Skeletal muscle cell (primary cell): ENCODE measurements at regions not wholly inside any gene's neighbourhood (a gene's known extent, or its start where the extent isn't known, plus 50 kb on each side); places are given as distances from the start of the nearest gene placed in this dataset.

Experiments
- DNase-seq: peaks from one replicate; pipeline ENCODE4 v3.0.0-alpha.2; 2010; ENCODE audit warnings: low read depth
- H3K4me3 ChIP-seq: 2 replicates; pipeline ENCODE4 v1.5.1; 2011; ENCODE audit warnings: low read depth, mild to moderate bottlenecking, control low read depth, low read length, moderate library complexity

- DNase-seq, result no peak
- no peak overlapping the region for H3K4me3 ChIP-seq
Observed at GRCh38 chr3:109882144-109882543, 544.8 kb upstream of the DPPA4 start.

DNA sequence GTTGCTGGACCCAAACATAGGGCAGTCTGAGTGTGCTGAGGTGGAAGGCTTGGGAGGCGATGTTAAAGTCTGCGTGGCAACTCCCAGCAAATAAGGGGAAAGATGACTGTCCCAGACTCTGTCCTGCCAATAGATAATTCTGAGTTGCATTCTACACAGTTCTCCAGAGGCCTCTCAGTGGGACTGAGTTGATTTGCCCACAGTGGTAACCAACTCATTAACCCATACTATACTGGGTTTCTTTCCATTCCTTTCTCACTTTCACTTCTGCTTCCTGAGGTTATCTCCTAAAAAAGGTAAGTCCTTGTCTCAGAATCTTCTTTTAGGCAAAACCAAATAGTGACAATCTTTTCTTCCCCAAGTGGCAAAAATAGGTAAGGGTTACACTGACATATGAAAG, 549.9 kb upstream of the DPPA4 start:
- no peak for DNase-seq
- no peak overlapping the region for H3K4me3 ChIP-seq

DNA sequence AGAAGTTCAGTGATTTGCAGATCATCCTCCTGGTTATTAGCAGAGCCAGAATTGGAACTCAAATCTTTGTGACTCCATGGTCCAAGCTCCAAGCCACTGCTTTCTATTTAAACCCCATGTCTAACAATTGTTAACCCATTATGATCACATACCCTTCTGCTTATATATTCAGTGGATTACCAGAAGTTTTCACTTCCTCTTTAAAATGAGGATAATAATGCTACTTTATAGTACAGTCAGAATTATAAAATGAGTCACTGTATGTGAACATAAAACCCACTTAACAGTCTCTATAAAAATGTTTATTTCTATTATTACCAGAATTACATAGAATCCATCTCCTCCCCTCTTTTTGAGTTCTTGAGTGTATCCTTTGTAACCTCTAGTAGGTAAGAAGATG, 550.7 kb upstream of the DPPA4 start:
- no peak for DNase-seq
- no peak overlapping the region for H3K4me3 ChIP-seq

DNA sequence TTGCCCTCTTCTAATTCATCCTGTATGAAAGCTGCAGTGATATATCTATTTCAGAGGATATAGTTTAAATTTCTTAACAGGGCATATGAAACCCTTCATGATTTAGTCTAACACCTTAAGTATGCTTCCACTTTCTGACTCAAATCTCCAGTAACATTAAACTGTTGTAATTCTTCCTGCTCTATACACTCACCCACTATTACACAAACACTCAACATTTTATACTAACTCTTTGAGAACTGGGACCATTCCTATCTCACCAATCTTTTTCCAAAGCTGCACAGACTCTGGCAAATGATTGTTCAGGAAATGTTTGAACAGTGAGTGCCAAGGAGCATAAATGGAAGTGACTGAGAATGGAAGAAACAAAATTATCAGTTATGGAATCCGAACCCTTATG, 560.4 kb upstream of the DPPA4 start:
- no peak overlapping the region for H3K4me3 ChIP-seq
- DNase-seq, result no peak

GRCh38 chr3:109899925-109900324, 562.6 kb upstream of the DPPA4 start:
- H3K4me3 ChIP-seq, result no peak overlapping the region
- no peak for DNase-seq

DNA sequence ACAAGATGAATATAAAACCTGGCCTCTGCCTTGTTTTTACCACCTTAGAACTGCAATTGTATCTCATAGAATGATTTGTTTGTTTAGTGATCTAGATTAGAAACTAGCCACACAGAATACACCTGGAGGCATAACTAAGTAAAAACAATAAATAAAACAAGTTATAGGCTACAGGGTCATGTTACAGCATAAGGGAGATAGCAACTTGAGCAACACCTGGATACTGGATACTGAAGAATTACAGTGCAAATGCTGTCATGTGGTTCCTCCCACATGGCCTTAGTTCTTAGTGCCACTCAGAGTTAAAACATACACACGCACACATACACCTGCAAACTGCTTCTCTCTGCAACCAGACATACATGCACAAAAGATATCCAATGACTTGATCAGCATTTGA, 563.4 kb upstream of the DPPA4 start:
- H3K4me3 ChIP-seq, result no peak overlapping the region
- DNase-seq, result no peak

GRCh38 chr3:109902549-109902948, 565.2 kb upstream of the DPPA4 start:
- DNase-seq, result no peak
- H3K4me3 ChIP-seq, result no peak overlapping the region

- H3K4me3 ChIP-seq, result no peak overlapping the region
- DNase-seq, result no peak
Observed at GRCh38 chr3:109903100-109903499, 565.8 kb upstream of the DPPA4 start.

DNA sequence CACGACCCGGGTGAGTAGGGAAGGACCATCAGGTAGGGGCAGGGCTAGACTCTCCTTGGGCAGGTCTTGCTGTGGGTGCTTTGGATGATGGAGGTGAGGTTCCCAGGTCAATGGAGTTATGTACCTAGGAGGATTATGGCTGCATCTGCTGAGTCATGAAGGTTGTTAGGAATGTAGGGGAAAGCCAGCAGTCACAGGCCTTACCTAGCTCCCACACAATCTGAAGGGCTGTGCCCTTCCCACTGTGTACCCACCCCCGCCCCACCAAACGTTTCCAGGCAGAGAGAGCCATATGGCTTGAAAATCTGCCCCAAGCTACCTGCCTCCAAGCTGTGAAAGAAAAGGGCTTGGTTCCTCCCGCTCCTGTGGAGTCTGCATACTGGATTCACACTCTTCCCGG, 573.4 kb upstream of the DPPA4 start:
- H3K4me3 ChIP-seq, result no peak overlapping the region
- no peak for DNase-seq

GRCh38 chr3:109918740-109919139, 581.4 kb upstream of the DPPA4 start:
- no peak for DNase-seq
- H3K4me3 ChIP-seq, result no peak overlapping the region

- no peak for DNase-seq
Observed at GRCh38 chr3:109920749-109921148, 583.4 kb upstream of the DPPA4 start.

DNA sequence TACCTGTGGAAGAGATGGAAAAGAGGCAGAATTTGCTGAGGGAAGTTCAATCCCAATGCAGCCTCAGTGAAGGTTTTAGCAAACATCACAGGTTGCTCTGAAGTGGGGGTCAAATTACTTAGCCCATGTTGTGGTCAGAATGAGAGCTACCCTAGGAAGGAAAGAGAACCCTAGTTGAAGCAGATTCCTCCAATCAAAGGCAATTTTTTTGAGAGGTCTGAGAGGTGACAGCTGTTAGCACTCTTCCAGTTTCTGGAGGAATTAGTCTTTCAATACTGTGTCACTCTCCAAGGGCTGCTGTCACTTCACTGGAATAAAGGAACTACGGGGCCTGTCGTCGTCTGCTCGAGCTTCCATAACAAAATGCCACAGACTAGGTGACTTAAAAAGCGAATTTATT, 584.2 kb upstream of the DPPA4 start:
- DNase-seq, result no peak

More at GRCh38 chr3:109920749-109921148, 583.4 kb upstream of the DPPA4 start:
- no peak overlapping the region for H3K4me3 ChIP-seq

GRCh38 chr3:109922856-109923255, 585.5 kb upstream of the DPPA4 start:
- no peak overlapping the region for H3K4me3 ChIP-seq
- no peak for DNase-seq

More for the DNA sequence above, 584.2 kb upstream of the DPPA4 start:
- no peak overlapping the region for H3K4me3 ChIP-seq

DNA sequence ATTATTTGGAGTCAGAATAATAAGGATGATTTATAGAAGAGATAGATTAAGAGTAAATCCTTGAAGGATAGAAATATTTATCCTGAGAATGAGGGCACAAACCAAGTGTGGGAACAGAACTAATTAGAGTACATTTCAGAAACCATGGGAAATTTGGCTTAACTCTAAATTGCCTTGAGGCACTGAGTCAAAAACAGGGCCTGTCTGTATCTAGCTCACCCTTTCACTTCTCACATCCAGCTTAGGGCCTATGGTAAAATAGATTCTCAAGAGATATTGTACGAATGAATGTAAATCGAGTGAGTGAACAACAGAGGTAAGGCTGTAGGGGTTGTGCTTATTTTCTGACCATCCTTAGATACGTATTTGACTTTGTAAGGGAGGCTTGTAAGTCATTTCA, 586.1 kb upstream of the DPPA4 start:
- no peak overlapping the region for H3K4me3 ChIP-seq
- DNase-seq, result no peak

GRCh38 chr3:109924196-109924595, 586.9 kb upstream of the DPPA4 start:
- no peak overlapping the region for H3K4me3 ChIP-seq
- no peak for DNase-seq

GRCh38 chr3:109926376-109926775, 589.0 kb upstream of the DPPA4 start:
- no peak for DNase-seq
- no peak overlapping the region for H3K4me3 ChIP-seq

DNA sequence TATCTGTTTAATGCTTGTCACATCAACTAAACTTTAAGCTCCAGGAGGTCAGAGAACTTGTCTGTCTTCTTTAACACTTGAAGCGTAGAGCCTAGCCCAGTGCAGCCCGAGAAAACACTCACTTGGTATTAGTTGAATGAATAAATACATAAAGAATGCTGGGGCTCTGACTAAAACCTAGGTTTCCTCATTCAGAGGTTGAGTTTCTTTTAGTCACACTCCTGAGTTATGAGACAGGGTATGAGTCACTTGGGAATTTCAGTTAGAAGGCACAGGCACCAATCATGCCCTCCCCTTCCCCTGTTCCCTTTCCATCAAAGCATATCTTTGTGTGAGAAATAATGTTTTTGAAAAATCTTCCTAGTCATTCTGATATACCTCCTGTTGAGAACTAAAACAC, 589.8 kb upstream of the DPPA4 start:
- peak; percentile 92 for DNase-seq
- H3K4me3 ChIP-seq, result no peak overlapping the region

GRCh38 chr3:109927726-109928125, 590.4 kb upstream of the DPPA4 start:
- H3K4me3 ChIP-seq, result no peak overlapping the region
- DNase-seq, result no peak

- no peak for DNase-seq
- no peak overlapping the region for H3K4me3 ChIP-seq
Observed at GRCh38 chr3:109930582-109930981, 593.2 kb upstream of the DPPA4 start.

DNA sequence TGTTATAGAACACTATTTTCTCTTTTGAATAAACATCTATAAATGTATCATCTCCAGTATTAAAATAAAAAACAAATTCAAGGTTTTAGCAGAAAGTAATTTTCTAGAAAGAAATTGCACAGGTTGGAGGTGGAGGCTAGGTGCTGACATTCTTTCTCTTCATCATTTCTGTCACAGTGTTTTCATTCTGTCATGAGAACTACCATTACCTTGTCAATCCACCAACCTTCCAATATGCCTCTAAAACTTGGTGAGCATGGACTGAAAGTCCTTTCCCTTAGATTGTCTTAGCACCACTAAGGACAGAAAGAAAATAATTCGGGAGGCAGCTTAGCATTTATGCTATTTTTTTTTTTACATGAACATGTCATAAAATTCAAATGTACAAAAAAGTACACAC, 596.2 kb upstream of the DPPA4 start:
- DNase-seq, result no peak
- no peak overlapping the region for H3K4me3 ChIP-seq

DNA sequence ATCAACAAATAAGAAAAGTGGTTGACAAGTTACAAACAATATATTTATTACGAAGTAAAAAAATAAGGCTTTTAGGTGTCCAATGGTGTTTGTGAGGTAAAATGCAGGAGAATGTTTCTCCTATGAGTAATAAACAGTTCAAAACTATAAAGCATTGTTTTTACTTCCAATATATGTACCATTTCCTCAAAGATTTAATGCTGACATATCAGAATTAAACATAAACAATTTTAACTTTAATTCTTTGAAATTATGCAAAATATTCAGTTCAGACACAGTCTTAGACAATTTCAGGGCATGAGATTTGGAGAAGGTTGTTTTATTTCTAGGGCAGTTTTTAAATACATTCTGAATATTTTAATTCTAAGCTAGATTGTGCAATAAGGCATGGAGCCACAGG, 602.5 kb upstream of the DPPA4 start:
- no peak for DNase-seq
- no peak overlapping the region for H3K4me3 ChIP-seq

- H3K4me3 ChIP-seq, result no peak overlapping the region
- no peak for DNase-seq
Observed at GRCh38 chr3:109943181-109943580, 605.8 kb upstream of the DPPA4 start.
